Astrocyte of the spinal cord (primary cell): ENCODE measurements at regions not wholly inside any gene's neighbourhood (a gene's known extent, or its start where the extent isn't known, plus 50 kb on each side); places are given as distances from the start of the nearest gene placed in this dataset.

Experiments
- DNase-seq: peaks from one replicate; pipeline ENCODE4 v3.0.0; 2011; ENCODE audit warnings: low read depth, low spot score
- H3K4me3 ChIP-seq: 2 replicates; pipeline ENCODE4 v1.5.1; 2011; ENCODE audit warnings: low read depth, mild to moderate bottlenecking, low read length, moderate library complexity
- CTCF ChIP-seq: IDR thresholded peaks from 2 replicates; pipeline ENCODE4 v1.5.1; 2012; ENCODE audit warnings: low read depth, mild to moderate bottlenecking, low read length, inconsistent platforms
- in situ Hi-C: cut with HindIII; loops from 2 replicates; pipeline ENCODE4 v1.10.0; 2017; ENCODE audit warnings: low sequenced_read_pairs

DNA sequence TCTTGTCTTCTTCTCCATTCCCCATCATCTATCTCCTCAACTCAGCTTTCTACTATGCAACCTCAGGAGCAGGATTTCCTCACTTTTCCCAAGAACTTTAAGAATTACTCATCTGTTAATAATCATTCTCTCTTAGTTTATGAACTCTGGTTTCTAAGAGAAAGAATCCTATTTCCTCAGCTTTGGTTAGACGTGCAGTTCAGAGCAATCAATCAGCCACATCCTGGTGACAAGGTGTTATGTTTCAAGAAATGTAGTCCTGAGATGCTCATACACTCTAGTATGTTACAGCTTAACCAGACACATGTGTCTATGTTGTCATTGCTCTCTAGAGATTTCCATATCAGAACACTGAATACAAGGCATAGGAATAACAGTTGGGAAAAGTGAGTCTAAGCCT is 277.9 kb downstream of the MBD2 start:
- DNase-seq = peak; percentile 22
- H3K4me3 ChIP-seq = no peak overlapping the region
- in situ Hi-C loops = no loop called here
- no peak for TF ChIP-seq CTCF

- H3K4me3 ChIP-seq = no peak overlapping the region
- no peak for TF ChIP-seq CTCF
- no peak for DNase-seq
- in situ Hi-C loops = no loop called here
These were observed 279.7 kb downstream of the MBD2 start for GRCh38 chr18:53944721-53945120.

GRCh38 chr18:53943326-53943860 is 281.1 kb downstream of the MBD2 start:
- no peak overlapping the region for H3K4me3 ChIP-seq
- TF ChIP-seq CTCF = no peak
- DNase-seq = no peak
- in situ Hi-C loops = no loop called here

DNA sequence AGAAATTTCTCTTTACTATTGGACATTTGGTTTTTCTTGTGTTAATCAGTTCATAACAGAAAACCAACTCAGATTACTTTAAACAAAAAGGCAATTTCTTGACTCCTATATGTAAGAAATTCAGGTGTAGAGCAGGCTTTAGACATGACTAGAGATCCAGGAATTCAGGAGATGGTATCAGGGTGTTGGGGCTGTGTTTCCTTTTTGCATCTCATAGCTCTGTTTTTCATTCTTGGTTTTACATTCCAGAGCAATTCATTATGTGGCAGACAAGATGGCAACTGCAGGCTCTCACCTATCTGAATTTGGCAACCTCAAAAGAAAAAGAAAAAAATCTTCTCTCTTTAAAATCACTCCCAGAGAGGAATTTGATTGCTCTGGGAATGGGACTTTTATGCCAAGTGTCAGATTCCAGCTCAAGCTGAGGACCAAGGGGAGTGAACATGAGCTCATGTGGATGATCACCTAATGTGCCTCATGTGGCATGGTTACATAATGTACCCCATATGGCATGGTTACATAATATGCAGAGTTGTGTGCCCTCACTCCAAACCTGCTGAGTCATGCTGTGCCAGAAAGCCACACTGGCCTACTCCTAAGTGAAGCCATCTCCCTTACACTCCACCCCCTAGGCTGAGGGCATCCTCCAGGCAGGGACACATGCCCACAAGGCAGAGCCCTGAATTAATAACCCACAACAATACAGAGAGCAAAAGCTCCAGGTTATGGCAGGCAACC is 282.7 kb downstream of the MBD2 start:
- no peak for TF ChIP-seq CTCF
- DNase-seq = no peak
- in situ Hi-C loops = no loop called here
- H3K4me3 ChIP-seq = no peak overlapping the region

GRCh38 chr18:53937037-53937436 is 287.4 kb downstream of the MBD2 start:
- no peak for TF ChIP-seq CTCF
- no peak overlapping the region for H3K4me3 ChIP-seq
- in situ Hi-C loops = no loop called here
- DNase-seq = no peak

- no peak overlapping the region for H3K4me3 ChIP-seq
- TF ChIP-seq CTCF = no peak
- DNase-seq = no peak
- in situ Hi-C loops = no loop called here
These were observed 288.7 kb downstream of the MBD2 start for GRCh38 chr18:53935803-53936202.
